LoVo (cell line): ENCODE measurements at regions not wholly inside any gene's neighbourhood (a gene's known extent, or its start where the extent isn't known, plus 50 kb on each side); places are given as distances from the start of the nearest gene placed in this dataset.
"Not testable (repeated sequence)": the region's sequence is repeated elsewhere in the genome, so short reads cannot be mapped to it uniquely, and the experiment has no call there.

Experiments
- DNase-seq: peaks from one replicate; pipeline ENCODE4 v3.0.0-alpha.2; 2016; ENCODE audit warnings: low spot score

DNA sequence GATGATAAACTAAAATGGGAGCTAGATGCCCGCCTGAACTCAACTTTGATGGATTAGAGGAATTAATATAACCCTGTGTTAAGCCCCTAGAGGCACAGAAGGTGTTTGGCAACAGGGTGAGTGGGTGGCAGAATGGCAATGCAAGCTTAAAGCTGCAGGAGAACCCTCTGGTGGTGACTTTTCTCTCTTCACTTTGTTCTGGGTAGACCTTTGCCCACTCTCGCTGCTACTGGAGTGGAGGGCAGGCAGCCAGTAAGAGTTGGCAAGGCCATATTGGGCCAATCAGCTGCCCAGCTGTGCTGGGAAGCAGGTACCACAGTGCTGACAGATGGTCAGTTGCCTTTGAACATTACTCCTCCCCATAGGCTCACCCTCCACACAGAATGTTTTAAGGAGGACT lies 468.2 kb downstream of the MMUT start:
- DNase-seq = no peak

DNA sequence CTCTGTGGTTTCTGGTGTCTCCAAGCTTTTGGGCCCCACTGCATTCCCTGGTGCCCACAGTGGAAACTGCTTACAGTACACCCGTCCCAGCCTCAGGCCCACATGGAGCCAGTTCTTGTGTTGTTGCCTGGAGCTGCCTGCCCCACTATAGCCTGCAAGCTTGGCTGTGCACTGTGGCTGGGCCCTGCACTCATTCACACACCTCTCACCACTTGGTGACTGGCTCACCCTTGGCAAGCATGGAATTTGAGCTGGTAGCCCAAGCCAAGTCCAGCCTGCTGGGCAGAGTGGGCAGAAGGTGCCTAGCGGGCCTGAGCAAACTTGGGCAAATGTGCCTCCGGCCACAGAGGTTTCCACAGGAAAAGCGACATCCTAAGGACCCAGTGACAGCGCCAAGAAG lies 472.3 kb downstream of the MMUT start:
- no peak for DNase-seq

- DNase-seq = peak; percentile 33
Observed at GRCh38 chr6:48986845-48987244, 476.2 kb downstream of the MMUT start.

DNA sequence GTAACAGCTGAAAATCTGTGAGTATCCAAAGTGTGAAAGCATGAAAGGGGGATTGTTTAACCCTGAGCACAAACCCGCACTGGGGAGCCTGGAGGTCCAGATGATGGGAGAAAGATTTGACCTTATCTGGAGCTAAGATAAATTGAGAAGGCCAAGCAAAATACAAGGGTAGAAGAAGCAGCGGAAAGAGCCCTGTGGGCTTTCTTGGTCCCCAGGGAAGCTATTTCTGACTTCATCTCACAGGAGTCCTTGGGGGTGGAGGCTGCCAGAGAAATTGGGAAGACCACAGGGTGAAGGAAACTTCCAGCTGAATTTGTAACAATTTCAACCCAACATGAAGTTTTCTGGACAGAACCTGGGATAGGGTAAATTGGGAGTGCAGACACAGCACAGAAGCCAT lies 476.9 kb downstream of the MMUT start:
- no peak for DNase-seq

DNA sequence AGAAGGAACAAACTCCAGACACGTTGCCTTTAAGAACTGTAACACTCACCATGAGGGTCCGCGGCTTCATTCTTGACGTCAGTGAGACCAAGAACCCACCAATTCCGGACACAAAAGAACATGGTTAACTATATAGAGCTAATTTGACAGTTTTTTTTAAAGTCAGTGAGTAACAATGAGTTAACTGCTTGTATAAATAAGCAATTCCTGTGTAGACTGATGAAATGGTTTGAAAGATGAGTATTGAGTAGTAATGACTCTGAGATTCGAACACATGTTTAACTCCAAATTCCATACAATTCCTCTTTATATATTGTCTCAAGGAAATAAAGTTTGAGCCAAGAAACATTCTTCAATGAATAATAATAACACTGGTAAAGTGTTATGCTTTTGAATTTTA lies 478.0 kb downstream of the MMUT start:
- no peak for DNase-seq

DNA sequence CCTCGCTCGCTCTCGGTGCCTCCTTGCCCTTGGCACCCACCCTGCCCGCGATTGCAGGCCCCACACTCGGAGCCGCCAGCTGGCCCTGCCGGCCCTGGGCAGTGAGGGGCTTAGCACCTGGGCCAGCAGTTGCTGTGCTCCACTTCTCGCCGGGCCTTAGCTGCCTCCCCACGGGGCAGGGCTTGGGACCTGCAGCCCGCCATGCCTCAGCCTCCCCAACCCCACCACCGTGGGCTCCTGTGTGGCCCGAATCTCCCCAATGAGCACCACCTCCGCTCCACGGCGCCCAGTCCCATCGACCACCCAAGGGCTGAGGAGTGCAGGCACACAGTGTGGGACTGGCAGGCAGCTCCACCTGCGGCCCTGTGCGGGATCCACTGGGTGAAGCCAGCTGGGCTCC lies 479.1 kb downstream of the MMUT start:
- not testable (repeated sequence) for DNase-seq

DNA sequence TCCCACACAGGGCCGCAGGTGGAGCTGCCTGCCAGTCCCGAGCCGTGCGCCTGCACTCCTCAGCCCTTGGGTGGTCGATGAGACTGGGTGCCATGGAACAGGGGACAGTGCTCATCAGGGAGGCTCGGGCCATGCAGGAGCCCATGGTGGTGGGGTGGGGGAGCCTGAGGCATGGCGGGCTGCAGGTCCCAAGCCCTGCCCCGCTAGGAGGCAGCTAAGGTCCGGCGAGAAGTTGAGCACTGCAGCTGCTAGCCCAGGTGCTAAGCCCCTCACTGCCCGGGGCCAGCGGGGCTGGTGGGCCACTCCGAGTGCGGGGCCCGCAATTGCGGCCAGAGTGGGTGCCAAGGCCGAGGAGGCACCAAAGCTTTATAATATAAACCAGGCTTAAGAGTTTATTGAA lies 479.7 kb downstream of the MMUT start:
- no peak for DNase-seq

GRCh38 chr6:48979806-48980205 lies 483.2 kb downstream of the MMUT start:
- DNase-seq = no peak

DNA sequence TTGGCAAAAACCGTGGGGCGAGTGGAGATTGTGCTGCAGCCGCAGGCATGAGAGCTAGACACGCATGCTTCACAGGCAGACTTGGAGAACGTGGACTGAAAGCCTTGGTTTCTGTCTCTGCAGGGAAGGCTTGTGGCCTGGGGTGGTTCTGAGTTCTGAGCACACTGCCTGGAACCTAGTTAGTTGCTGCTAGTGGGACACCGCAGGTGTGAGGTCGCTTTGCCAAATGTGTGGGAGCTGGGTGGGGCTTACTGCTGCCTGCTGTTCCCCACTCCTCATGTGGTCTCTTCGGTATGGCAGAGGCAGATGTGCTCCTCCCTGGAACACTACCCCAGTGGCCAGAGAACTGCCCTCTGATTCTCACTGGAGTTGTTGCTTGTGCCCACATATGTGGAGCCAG lies 484.0 kb downstream of the MMUT start:
- no peak for DNase-seq

GRCh38 chr6:48978016-48978415 lies 485.0 kb downstream of the MMUT start:
- no peak for DNase-seq

DNA sequence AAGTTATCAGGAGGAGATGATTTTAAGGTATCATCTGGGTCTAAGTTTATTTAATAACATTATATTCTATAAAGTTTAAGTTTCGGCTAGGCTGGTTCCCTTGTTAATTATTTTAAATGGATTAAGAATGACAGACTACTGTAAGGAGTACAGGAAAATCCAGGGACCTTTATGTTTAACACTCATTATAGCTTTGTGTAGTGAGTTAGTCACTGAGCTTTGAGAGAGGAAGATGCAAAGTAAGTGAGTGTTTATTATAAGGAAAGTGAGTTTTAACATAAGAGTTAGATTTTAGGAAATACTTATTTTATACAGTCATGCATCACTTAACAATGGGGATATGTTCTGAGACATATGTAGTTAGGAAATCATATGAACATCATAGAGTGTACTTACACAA lies 485.5 kb downstream of the MMUT start:
- no peak for DNase-seq

DNA sequence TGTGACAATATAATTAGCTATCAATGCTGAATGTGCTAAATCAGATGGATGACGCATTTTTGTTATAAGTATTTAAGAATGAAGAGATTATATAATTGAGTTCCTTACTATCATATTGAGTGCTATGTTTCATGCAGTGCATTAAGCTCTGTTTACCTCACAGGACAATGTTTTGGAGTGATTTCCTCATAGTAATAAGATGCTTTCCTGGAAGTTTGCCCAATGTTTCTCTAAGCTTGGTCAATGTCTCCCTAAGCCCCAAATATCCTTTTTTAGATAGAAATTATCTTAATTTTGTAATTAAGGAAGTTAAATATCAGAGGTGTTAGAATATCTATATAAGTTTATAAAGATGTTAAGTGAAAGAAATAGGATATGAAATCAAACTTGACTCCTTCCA lies 489.6 kb downstream of the MMUT start:
- DNase-seq = no peak

GRCh38 chr6:48961781-48962415 lies 501.2 kb downstream of the MMUT start:
- DNase-seq = no peak

DNA sequence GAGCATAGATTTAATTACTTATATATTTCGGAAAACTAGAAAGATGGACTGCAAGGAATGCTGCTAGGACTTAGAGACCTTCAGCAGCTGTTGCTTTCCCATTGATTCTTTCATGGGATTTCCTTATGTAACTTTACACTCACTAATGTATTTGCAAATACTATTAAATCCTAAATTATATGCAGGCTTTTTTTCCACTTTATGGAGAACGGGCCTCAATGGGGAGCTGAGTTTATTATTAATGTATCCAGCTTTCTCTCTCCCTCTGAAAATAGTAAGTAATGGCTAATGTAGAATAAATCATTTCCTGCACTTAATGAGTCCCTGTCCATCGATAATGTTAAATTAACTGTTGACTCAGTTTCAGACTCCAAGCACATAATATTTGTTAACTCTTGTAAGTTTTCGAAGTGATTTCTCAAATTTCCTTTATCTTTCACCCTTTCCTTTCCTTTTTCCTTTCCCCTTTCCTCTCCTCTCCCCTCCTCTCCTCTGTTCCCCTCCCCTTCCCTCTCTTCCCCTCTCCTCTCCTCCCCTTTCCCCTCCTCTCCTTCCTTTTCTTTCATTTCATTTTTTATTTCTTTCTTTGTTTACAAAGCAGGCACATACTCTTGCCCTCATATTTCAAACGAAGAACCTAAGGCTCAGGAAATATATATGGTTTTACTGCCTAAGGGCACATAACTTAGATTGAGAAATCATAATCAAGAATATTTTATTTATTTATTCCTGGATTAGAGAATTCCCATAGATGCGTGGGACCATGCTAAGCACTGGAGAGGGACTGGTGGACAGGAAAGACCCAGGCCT lies 503.6 kb downstream of the MMUT start:
- no peak for DNase-seq

GRCh38 chr6:48957781-48958180 lies 505.3 kb downstream of the MMUT start:
- no peak for DNase-seq

DNA sequence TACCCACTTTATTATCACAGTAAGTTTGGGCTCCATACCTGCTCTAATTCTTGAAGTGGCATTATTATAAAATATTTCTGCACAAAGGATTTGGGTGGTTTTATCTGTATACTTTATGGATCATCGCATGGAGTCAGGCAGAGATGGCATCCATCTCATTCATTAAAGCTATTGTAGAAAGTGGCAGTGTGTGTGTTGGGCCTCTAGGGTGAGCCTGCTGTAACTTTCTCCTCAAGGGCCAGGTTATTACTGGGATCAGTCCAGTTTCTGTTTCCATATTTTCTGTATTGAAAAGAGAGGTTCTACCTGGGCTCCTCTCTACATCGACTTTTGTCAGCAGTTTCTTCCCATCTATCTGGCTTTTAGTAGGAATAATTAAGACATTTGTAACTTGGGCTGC lies 511.1 kb downstream of the MMUT start:
- no peak for DNase-seq

GRCh38 chr6:48944276-48944675 lies 518.8 kb downstream of the MMUT start:
- not testable (repeated sequence) for DNase-seq

DNA sequence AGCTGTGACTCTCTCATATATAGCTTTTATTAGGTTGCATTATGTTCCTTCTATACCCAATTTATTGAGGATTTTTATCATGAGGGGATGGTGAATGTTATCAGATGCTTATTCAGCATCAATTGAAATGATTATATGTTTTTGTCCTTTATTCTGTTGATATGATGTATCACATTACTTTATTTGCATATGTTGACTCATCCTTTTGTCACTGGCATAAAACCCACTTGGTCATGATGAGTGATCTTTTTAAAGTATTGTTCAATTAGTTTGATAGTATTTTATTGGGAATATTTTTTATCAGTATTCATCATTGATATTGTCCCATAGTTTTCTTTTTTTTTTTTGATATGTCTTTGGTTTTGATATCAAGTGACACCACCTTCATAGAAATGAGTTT lies 529.9 kb downstream of the MMUT start:
- no peak for DNase-seq

DNA sequence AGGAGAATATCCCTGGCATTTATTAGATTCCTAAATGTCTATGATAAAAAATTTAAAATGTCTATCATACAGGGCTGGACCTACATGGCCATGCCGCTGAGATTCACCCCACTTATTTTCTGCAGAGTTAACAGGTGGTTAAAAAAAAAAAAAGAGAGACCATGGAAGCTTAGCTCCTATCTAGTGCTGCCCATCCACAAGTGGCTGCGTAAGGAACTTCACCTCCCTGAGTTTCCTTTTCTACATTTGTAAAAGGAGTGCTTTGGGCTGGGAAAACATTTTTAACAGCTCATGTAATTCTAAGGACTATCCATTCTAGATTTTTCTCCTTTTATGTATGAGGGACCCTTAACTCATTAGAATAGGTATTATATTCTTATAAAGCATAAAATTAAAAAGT lies 534.1 kb downstream of the MMUT start:
- no peak for DNase-seq

GRCh38 chr6:48922837-48923236 lies 540.2 kb downstream of the MMUT start:
- DNase-seq = no peak

DNA sequence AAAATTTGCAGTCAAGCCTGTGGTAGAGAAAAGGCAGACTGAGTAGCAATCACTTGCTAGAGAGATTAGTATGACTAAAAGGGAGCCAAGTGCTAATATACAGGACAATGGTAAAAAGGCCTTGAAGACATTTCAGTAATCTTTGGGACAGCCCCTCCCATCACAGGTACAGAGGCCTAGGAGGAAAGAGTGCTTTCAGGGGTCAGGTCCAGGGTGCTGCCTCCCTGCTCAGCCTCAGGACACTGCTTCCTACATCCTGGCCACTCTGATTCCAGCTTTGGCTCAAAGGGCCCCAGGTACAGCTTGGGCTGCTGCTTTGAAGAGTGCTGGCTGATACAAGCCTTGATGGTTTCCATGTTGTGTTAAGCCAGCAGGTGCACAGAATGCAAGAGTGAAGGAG lies 543.5 kb downstream of the MMUT start:
- DNase-seq = no peak

- DNase-seq = no peak
Observed at GRCh38 chr6:48917233-48917632, 545.8 kb downstream of the MMUT start.

DNA sequence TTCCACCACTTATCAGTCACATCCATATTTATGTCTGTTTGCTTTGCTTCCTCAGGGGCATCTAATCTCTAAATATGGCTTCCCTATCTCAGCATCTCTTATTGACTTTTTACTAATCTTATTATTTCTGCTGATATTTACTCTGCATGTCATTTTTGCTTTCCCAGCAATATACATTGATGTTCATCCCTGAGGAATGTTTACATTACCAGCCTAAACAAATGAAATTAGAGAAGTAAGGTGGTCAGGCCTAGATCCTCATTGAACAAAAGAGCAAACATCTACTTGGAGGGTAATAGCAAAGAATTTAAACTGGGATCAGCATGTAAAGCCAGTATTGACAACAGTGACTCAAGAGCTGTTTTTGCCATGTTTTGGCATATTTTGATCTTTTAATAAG lies 546.4 kb downstream of the MMUT start:
- DNase-seq = no peak

DNA sequence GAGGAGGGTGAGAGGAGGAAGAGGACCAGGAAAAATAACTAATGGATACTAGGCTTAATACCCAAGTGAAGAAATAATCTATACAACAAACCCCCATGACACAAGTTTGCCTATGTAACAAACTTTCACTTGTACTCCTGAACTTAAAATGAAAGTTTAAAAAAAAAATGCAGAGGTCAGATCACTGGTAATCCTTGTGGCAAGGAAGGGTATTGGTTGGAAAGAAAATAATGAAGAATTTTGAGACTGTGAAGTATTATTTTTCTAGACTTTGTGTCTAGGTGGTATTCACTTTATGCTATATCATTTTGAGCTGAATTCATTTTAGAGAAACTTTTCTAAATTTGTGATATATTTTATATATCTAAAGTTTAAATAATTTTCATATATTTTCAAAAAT lies 547.5 kb downstream of the MMUT start:
- no peak for DNase-seq
